Stimulated activated naive B cell treated with anti-CD40 and anti-IgM and Interleukin-4, amounts not matched to agents 10 μg/mL and 1 μg/mL and 100 μg/mL, for 72 hours (primary cell): ENCODE measurements at regions not wholly inside any gene's neighbourhood (a gene's known extent, or its start where the extent isn't known, plus 50 kb on each side); places are given as distances from the start of the nearest gene placed in this dataset.
"Not testable (repeated sequence)": the region's sequence is repeated elsewhere in the genome, so short reads cannot be mapped to it uniquely, and the experiment has no call there.

ENCODE experiments used
- ATAC-seq, 2 donors: fragments of 150-1000 bp; cut with Tn5 transposase; replicated peaks; 2 replicates each; pipeline ENCODE4 v1.10.0; 2021; ENCODE audit warnings: moderate library complexity in 1 of 2
- DNase-seq: peaks from one replicate; pipeline ENCODE4 v3.0.0; 2021
- H3K27ac Mint-ChIP-seq: one replicate; pipeline ENCODE4 v1.8.0; 2022; ENCODE audit warnings: mild to moderate bottlenecking, mixed read lengths
- H3K27me3 Mint-ChIP-seq, 2 donors: one replicate each; pipeline ENCODE4 v1.8.0; 2022; ENCODE audit warnings: mixed read lengths in 2 of 2
- H3K36me3 Mint-ChIP-seq, 2 donors: one replicate each; pipeline ENCODE4 v1.8.0; 2022; ENCODE audit warnings: mixed read lengths in 2 of 2, mild to moderate bottlenecking in 1 of 2
- H3K4me1 Mint-ChIP-seq, 2 donors: one replicate each; pipeline ENCODE4 v1.8.0; 2022; ENCODE audit warnings: mixed read lengths in 2 of 2, mild to moderate bottlenecking in 1 of 2
- H3K4me3 Mint-ChIP-seq, 2 donors: one replicate each; pipeline ENCODE4 v1.8.0; 2022; ENCODE audit warnings: mild to moderate bottlenecking in 2 of 2, mixed read lengths in 2 of 2, moderate library complexity in 1 of 2
- H3K9me3 Mint-ChIP-seq, 2 donors: one replicate each; pipeline ENCODE4 v1.8.0; 2022; ENCODE audit warnings: mixed read lengths in 2 of 2, mild to moderate bottlenecking in 1 of 2

- Mint-ChIP-seq H3K4me3 (no peak overlapping the region), H3K36me3 (no peaks in the 10 kb centered on the region), H3K4me1 (no peaks in the 10 kb centered on the region), H3K27ac (no peak overlapping the region), H3K27me3 (no peaks in the 10 kb centered on the region), H3K9me3 (peaks cover 0 to 7% of the 10 kb centered on the region in 2 donors)
- ATAC-seq (no peak), DNase-seq (no peak)
These were observed 241.5 kb downstream of the SATB2 start for GRCh38 chr2:199216253-199216652.

- no peak for DNase-seq
- Mint-ChIP-seq H3K27me3 (no peaks in the 10 kb centered on the region), H3K27ac (no peak overlapping the region), H3K9me3 (peaks cover 5 to 12% of the 10 kb centered on the region in 2 donors), H3K4me3 (no peak overlapping the region), H3K36me3 (no peaks in the 10 kb centered on the region), H3K4me1 (no peaks in the 10 kb centered on the region)
- ATAC-seq, result no peak
These were observed 250.7 kb downstream of the SATB2 start for GRCh38 chr2:199207011-199207410.

- Mint-ChIP-seq H3K27ac (no peak overlapping the region), H3K27me3 (no peaks in the 10 kb centered on the region), H3K9me3 (peaks cover 3 to 12% of the 10 kb centered on the region in 2 donors), H3K4me1 (no peaks in the 10 kb centered on the region), H3K36me3 (no peaks in the 10 kb centered on the region), H3K4me3 (no peak overlapping the region)
- ATAC-seq, result no peak
- no peak for DNase-seq
These were observed 251.2 kb downstream of the SATB2 start for GRCh38 chr2:199206536-199206935.

- DNase-seq, result no peak
- peaks cover 3 to 4% of the 10 kb centered on the region in 2 donors for H3K9me3 Mint-ChIP-seq
- H3K36me3 Mint-ChIP-seq, result no peaks in the 10 kb centered on the region
- no peaks in the 10 kb centered on the region for H3K4me1 Mint-ChIP-seq
- H3K4me3 Mint-ChIP-seq, result no peak overlapping the region
- H3K27me3 Mint-ChIP-seq, result no peaks in the 10 kb centered on the region
- H3K27ac Mint-ChIP-seq, result no peak overlapping the region
- no peak for ATAC-seq
These were observed 254.8 kb downstream of the SATB2 start for GRCh38 chr2:199202964-199203363.

- Mint-ChIP-seq H3K4me3 (no peak overlapping the region), H3K4me1 (no peaks in the 10 kb centered on the region)
These were observed 256.2 kb downstream of the SATB2 start for GRCh38 chr2:199201539-199201938.

GRCh38 chr2:199199797-199200196, 257.9 kb downstream of the SATB2 start:
- Mint-ChIP-seq H3K4me1 (no peaks in the 10 kb centered on the region), H3K36me3 (no peaks in the 10 kb centered on the region), H3K4me3 (no peak overlapping the region), H3K27ac (no peak overlapping the region), H3K27me3 (no peaks in the 10 kb centered on the region), H3K9me3 (peaks cover 3 to 4% of the 10 kb centered on the region in 2 donors)
- ATAC-seq (no peak), DNase-seq (no peak)

More at GRCh38 chr2:199201539-199201938, 256.2 kb downstream of the SATB2 start:
- DNase-seq, result no peak
- Mint-ChIP-seq H3K27me3 (no peaks in the 10 kb centered on the region), H3K36me3 (no peaks in the 10 kb centered on the region), H3K27ac (no peak overlapping the region), H3K9me3 (peaks cover 4% of the 10 kb centered on the region in 2 donors)
- ATAC-seq, result no peak

GRCh38 chr2:199197448-199197847, 260.3 kb downstream of the SATB2 start:
- Mint-ChIP-seq H3K36me3 (no peaks in the 10 kb centered on the region), H3K27me3 (no peaks in the 10 kb centered on the region), H3K4me3 (no peak overlapping the region), H3K27ac (no peak overlapping the region), H3K9me3 (peaks cover 0 to 3% of the 10 kb centered on the region in 2 donors), H3K4me1 (no peaks in the 10 kb centered on the region)
- DNase-seq (no peak), ATAC-seq (no peak)

GRCh38 chr2:199196686-199197085, 261.1 kb downstream of the SATB2 start:
- H3K9me3 Mint-ChIP-seq, result peaks cover 0 to 3% of the 10 kb centered on the region in 2 donors
- no peak overlapping the region for H3K27ac Mint-ChIP-seq

GRCh38 chr2:199195927-199196502, 261.7 kb downstream of the SATB2 start:
- H3K9me3 Mint-ChIP-seq, result peaks cover 0 to 3% of the 10 kb centered on the region in 2 donors
- no peaks in the 10 kb centered on the region for H3K27me3 Mint-ChIP-seq
- no peak for DNase-seq
- H3K4me3 Mint-ChIP-seq, result no peak overlapping the region
- no peaks in the 10 kb centered on the region for H3K4me1 Mint-ChIP-seq
- no peak overlapping the region for H3K27ac Mint-ChIP-seq
- ATAC-seq, result no peak
- no peaks in the 10 kb centered on the region for H3K36me3 Mint-ChIP-seq

More at GRCh38 chr2:199196686-199197085, 261.1 kb downstream of the SATB2 start:
- Mint-ChIP-seq H3K27me3 (no peaks in the 10 kb centered on the region), H3K36me3 (no peaks in the 10 kb centered on the region), H3K4me3 (no peak overlapping the region), H3K4me1 (no peaks in the 10 kb centered on the region)
- no peak for DNase-seq
- ATAC-seq, result no peak

- Mint-ChIP-seq H3K9me3 (no peaks in the 10 kb centered on the region), H3K4me1 (no peaks in the 10 kb centered on the region), H3K27me3 (no peaks in the 10 kb centered on the region), H3K27ac (no peak overlapping the region), H3K4me3 (no peak overlapping the region), H3K36me3 (no peaks in the 10 kb centered on the region)
- no peak for DNase-seq
- ATAC-seq, result no peak
These were observed 266.3 kb downstream of the SATB2 start for GRCh38 chr2:199191461-199191860.

- H3K4me1 Mint-ChIP-seq, result no peaks in the 10 kb centered on the region
- no peaks in the 10 kb centered on the region for H3K9me3 Mint-ChIP-seq
- DNase-seq (no peak), ATAC-seq (no peak)
- H3K27me3 Mint-ChIP-seq, result no peaks in the 10 kb centered on the region
- H3K27ac Mint-ChIP-seq, result no peak overlapping the region
- H3K36me3 Mint-ChIP-seq, result no peaks in the 10 kb centered on the region
- no peak overlapping the region for H3K4me3 Mint-ChIP-seq
These were observed 268.5 kb downstream of the SATB2 start for GRCh38 chr2:199189229-199189628.

GRCh38 chr2:199186301-199186751, 271.4 kb downstream of the SATB2 start:
- Mint-ChIP-seq H3K27me3 (no peaks in the 10 kb centered on the region), H3K9me3 (no peaks in the 10 kb centered on the region), H3K36me3 (no peaks in the 10 kb centered on the region), H3K4me3 (no peak overlapping the region), H3K4me1 (no peaks in the 10 kb centered on the region), H3K27ac (no peak overlapping the region)
- ATAC-seq (no peak), DNase-seq (no peak)

GRCh38 chr2:199185174-199185573, 272.6 kb downstream of the SATB2 start:
- not testable (repeated sequence) for H3K27me3 Mint-ChIP-seq, DNase-seq

GRCh38 chr2:199163613-199164458, 293.9 kb downstream of the SATB2 start:
- H3K4me3 Mint-ChIP-seq, result no peak overlapping the region
- no peaks in the 10 kb centered on the region for H3K4me1 Mint-ChIP-seq
- H3K9me3 Mint-ChIP-seq, result peaks cover 4 to 6% of the 10 kb centered on the region in 2 donors
- no peaks in the 10 kb centered on the region for H3K36me3 Mint-ChIP-seq
- ATAC-seq, result no peak
- H3K27ac Mint-ChIP-seq, result no peak overlapping the region
- H3K27me3 Mint-ChIP-seq, result no peaks in the 10 kb centered on the region
- no peak for DNase-seq

More at GRCh38 chr2:199185174-199185573, 272.6 kb downstream of the SATB2 start:
- not testable (repeated sequence) for H3K27ac Mint-ChIP-seq, H3K36me3 Mint-ChIP-seq, H3K4me1 Mint-ChIP-seq, H3K4me3 Mint-ChIP-seq, H3K9me3 Mint-ChIP-seq, ATAC-seq
